HL-60 (cell line): ENCODE measurements at regions not wholly inside any gene's neighbourhood (a gene's known extent, or its start where the extent isn't known, plus 50 kb on each side); places are given as distances from the start of the nearest gene placed in this dataset.
"Not testable (repeated sequence)": the region's sequence is repeated elsewhere in the genome, so short reads cannot be mapped to it uniquely, and the experiment has no call there.

ENCODE experiments used
- DNase-seq, 2 experiments: peaks; one replicate each; pipeline ENCODE4 v3.0.0-alpha.2; 2010 to 2020; ENCODE audit warnings: low read depth in 1 of 2, low spot score in 1 of 2
- H3K27ac ChIP-seq: fragments of 250-450 bp; sonication (Bioruptor Pico); replicated peaks from 2 replicates; pipeline ENCODE4 v1.5.1; 2020; ENCODE audit warnings: mild to moderate bottlenecking, moderate library complexity
- H3K27me3 ChIP-seq: fragments of 250-450 bp; sonication (Bioruptor Pico); 2 replicates; pipeline ENCODE4 v1.5.1; 2021; ENCODE audit warnings: mild to moderate bottlenecking, moderate library complexity; ENCODE audit not compliant: insufficient read depth, poor library complexity, severe bottlenecking
- H3K4me3 ChIP-seq: replicated peaks from 2 replicates; pipeline ENCODE4 v1.5.1; 2011; ENCODE audit warnings: mild to moderate bottlenecking, control low read depth, low read length; ENCODE audit not compliant: insufficient read depth
- GABPA ChIP-seq: IDR thresholded peaks from 2 replicates; pipeline ENCODE4 v1.6.1; 2012; ENCODE audit warnings: low read depth
- POLR2AphosphoS5 ChIP-seq: IDR thresholded peaks from 2 replicates; pipeline ENCODE4 v1.6.1; 2012; ENCODE audit warnings: low read depth
- SPI1 ChIP-seq: IDR thresholded peaks from 2 replicates; pipeline ENCODE4 v1.6.1; 2012; ENCODE audit warnings: low read depth, mild to moderate bottlenecking, borderline replicate concordance
- TF ChIP-seq, protein P1 (sequence below): IDR thresholded peaks from one replicate; pipeline ENCODE4 v1.5.1; 2011; ENCODE audit warnings: low read length, control low read depth, inconsistent platforms; ENCODE audit not compliant: insufficient read depth
- TF ChIP-seq, protein P2 (sequence below): IDR thresholded peaks from 2 replicates; pipeline ENCODE4 v1.6.1; 2012; ENCODE audit warnings: low read depth; ENCODE audit not compliant: insufficient replicate concordance

DNA sequence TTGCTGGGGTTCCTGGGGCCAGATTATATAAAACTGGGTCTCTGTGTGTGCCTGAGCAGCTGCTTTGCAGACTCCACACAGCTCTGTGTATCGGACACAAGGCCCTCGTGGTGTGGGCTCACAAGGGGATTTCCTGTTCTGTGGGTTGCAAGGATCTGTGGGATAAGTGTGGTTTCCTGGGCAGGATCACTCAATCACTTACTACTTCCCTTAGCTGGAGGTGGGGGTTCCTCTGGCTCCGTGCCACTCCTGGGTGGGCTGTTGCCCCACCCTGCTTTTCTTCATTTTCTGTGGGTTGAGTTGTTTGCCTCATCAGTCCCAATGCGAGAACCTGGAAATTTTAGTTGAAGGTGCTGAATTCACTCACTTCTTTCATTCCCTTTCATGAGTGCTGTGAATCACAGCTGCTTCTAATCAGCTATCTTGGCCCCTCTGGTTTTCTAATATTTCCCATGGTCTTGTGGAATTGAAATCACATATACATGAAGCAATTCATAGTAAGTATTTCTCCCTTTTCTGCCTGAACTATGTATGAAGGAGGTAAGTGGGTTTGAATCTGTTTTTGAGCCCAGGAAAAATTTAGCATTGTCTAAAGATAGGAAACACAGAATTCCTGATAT is 196.3 kb downstream of the DCDC2C start:
- no peak for TF ChIP-seq GABPA
- no peak for TF ChIP-seq POLR2AphosphoS5
- TF ChIP-seq, protein P1, sequence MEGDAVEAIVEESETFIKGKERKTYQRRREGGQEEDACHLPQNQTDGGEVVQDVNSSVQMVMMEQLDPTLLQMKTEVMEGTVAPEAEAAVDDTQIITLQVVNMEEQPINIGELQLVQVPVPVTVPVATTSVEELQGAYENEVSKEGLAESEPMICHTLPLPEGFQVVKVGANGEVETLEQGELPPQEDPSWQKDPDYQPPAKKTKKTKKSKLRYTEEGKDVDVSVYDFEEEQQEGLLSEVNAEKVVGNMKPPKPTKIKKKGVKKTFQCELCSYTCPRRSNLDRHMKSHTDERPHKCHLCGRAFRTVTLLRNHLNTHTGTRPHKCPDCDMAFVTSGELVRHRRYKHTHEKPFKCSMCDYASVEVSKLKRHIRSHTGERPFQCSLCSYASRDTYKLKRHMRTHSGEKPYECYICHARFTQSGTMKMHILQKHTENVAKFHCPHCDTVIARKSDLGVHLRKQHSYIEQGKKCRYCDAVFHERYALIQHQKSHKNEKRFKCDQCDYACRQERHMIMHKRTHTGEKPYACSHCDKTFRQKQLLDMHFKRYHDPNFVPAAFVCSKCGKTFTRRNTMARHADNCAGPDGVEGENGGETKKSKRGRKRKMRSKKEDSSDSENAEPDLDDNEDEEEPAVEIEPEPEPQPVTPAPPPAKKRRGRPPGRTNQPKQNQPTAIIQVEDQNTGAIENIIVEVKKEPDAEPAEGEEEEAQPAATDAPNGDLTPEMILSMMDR = no peak
- no peak for TF ChIP-seq SPI1
- TF ChIP-seq, protein P2, sequence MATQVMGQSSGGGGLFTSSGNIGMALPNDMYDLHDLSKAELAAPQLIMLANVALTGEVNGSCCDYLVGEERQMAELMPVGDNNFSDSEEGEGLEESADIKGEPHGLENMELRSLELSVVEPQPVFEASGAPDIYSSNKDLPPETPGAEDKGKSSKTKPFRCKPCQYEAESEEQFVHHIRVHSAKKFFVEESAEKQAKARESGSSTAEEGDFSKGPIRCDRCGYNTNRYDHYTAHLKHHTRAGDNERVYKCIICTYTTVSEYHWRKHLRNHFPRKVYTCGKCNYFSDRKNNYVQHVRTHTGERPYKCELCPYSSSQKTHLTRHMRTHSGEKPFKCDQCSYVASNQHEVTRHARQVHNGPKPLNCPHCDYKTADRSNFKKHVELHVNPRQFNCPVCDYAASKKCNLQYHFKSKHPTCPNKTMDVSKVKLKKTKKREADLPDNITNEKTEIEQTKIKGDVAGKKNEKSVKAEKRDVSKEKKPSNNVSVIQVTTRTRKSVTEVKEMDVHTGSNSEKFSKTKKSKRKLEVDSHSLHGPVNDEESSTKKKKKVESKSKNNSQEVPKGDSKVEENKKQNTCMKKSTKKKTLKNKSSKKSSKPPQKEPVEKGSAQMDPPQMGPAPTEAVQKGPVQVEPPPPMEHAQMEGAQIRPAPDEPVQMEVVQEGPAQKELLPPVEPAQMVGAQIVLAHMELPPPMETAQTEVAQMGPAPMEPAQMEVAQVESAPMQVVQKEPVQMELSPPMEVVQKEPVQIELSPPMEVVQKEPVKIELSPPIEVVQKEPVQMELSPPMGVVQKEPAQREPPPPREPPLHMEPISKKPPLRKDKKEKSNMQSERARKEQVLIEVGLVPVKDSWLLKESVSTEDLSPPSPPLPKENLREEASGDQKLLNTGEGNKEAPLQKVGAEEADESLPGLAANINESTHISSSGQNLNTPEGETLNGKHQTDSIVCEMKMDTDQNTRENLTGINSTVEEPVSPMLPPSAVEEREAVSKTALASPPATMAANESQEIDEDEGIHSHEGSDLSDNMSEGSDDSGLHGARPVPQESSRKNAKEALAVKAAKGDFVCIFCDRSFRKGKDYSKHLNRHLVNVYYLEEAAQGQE = no peak
- H3K4me3 ChIP-seq = no peak overlapping the region
- H3K27ac ChIP-seq = no peak overlapping the region
- H3K27me3 ChIP-seq = peaks cover 4% of the 10 kb centered on the region
- DNase-seq = no peak

DNA sequence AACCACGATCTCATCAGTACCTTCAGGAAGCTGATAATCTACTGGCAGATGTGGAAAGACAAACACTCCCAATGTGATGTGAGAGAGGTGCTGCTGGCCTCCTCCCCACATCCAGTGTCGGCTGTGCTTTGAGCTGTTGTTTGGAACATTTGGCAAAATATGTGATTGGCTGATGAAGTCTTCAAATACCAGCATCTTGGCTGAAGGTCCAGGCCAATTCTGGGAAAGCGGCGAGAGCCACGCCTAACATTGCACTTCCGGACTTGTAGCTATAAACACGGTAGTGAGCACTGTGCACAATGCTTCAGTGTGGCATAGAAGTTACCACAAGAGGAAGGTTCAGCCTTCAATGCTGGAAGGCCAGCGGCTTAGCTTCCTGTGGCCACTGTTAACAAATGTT is 198.8 kb downstream of the DCDC2C start:
- Histone ChIP-seq H3K4me3 (no peak overlapping the region), H3K27me3 (no peaks in the 10 kb centered on the region), H3K27ac (no peak overlapping the region)
- no peak for TF ChIP-seq POLR2AphosphoS5
- TF ChIP-seq GABPA = no peak
- no peak for TF ChIP-seq SPI1
- TF ChIP-seq, protein P1 = no peak
- TF ChIP-seq, protein P2 = no peak
- no peak for DNase-seq

DNA sequence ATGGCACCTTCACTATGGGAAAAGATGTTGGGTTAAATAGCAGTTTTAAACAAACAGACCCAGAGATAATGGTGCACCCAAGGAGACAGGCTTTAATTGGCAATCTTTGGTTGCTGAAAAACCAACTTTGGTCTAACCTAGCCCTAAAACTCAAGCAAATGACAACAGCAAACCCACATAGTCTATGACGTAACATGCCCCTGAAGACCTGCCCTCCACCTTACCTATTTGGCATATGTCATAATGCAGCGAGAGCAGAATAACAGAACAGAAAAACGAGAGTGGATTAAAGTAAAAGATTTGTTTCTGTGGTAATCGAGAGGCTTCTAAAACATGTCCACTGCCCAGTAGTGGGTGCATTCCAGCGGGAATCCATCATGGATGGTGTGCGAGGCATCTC is 200.7 kb downstream of the DCDC2C start:
- no peak for DNase-seq
- H3K27me3 ChIP-seq = no peaks in the 10 kb centered on the region
- no peak overlapping the region for H3K27ac ChIP-seq
- TF ChIP-seq SPI1 = no peak
- TF ChIP-seq, protein P2 = no peak
- no peak for TF ChIP-seq POLR2AphosphoS5
- TF ChIP-seq, protein P1 = no peak
- no peak for TF ChIP-seq GABPA
- no peak overlapping the region for H3K4me3 ChIP-seq

DNA sequence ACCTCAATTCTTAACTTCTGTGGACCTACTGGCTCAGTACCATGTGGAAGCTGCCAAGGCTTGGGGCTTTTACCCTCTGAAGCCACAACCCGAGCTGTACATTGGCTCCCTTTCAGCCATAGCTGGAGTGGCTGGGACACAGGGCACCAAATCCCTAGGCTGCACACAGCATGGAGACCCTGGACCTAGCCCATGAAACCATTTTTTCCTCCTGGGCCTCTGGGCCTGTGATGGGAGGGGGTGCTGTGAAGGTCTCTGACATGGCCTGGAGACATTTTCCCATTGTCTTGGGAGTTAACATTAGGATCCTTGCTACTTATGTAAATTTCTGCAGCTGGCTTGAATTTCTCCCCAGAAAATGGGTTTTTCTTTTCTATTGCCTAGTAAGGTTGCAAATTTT is 205.1 kb downstream of the DCDC2C start:
- H3K27me3 ChIP-seq, H3K4me3 ChIP-seq, DNase-seq, H3K27ac ChIP-seq: not testable (repeated sequence)
